ENCODE measurements at regions not wholly inside any gene's neighbourhood (a gene's known extent, or its start where the extent isn't known, plus 50 kb on each side); places are given as distances from the start of the nearest gene placed in this dataset.
A peak's percentile ranks its signal among the peaks of the same experiment; 100 is the strongest.

DNA sequence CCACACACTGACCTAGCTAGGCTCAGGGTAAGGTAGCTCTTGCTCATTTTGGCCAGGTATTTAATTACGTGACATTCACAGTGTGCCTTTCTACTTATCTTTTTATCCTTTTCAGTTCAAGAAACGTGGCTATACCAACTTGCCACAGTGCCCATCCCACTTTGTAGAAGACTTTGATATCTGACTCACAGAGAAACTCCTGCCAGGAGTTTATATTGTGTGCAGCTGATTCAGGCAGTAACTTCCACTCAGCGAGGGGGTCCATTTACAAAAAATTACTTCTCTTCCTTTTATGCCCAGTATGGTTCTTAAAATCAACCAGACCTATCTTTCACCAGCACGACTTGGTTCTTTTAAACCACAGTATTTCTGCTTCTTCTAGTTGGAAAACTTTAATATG, 75.6 kb downstream of the PRL start:
- no peak for DNase-seq
- no peaks in the 10 kb centered on the region for H3K36me3 Mint-ChIP-seq (ENCODE audit: low read depth)
- peaks cover 1% of the 10 kb centered on the region for H3K9me3 Mint-ChIP-seq
- TF ChIP-seq, protein P1, sequence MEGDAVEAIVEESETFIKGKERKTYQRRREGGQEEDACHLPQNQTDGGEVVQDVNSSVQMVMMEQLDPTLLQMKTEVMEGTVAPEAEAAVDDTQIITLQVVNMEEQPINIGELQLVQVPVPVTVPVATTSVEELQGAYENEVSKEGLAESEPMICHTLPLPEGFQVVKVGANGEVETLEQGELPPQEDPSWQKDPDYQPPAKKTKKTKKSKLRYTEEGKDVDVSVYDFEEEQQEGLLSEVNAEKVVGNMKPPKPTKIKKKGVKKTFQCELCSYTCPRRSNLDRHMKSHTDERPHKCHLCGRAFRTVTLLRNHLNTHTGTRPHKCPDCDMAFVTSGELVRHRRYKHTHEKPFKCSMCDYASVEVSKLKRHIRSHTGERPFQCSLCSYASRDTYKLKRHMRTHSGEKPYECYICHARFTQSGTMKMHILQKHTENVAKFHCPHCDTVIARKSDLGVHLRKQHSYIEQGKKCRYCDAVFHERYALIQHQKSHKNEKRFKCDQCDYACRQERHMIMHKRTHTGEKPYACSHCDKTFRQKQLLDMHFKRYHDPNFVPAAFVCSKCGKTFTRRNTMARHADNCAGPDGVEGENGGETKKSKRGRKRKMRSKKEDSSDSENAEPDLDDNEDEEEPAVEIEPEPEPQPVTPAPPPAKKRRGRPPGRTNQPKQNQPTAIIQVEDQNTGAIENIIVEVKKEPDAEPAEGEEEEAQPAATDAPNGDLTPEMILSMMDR (conservative IDR thresholded peaks at IDR 0.05): no peak
- WGBS, 2 experiments (ENCODE audit: insufficient coverage in 1 of 2, insufficient read length in 1 of 2): 93% methylated on average over 3 to 4 of the region's 4 CpGs
- no peak overlapping the region for H3K27ac Mint-ChIP-seq
- H3K9ac ChIP-seq (ENCODE audit: extremely low read depth, low read length, poor library complexity, severe bottlenecking): no peak overlapping the region
- H3K27ac ChIP-seq (ENCODE audit: low read depth, low read length): no peak overlapping the region
- peaks cover 11% of the 10 kb centered on the region for H3K4me1 Mint-ChIP-seq
- no peak overlapping the region for H3K4me3 Mint-ChIP-seq
- no peaks in the 10 kb centered on the region for H3K9me3 ChIP-seq (ENCODE audit: control insufficient read depth, low read length)
- H3K27me3 ChIP-seq (ENCODE audit: control insufficient read depth, insufficient read depth, low read length, poor library complexity, severe bottlenecking): no peaks in the 10 kb centered on the region
- no peaks in the 10 kb centered on the region for H3K27me3 Mint-ChIP-seq (ENCODE audit: insufficient read depth)
- no peaks in the 10 kb centered on the region for H3K4me1 ChIP-seq (ENCODE audit: control insufficient read depth, insufficient read depth, low read length)
- H3K36me3 ChIP-seq (ENCODE audit: control insufficient read depth, insufficient read depth, low read length): no peaks in the 10 kb centered on the region
- no peak overlapping the region for H3K4me3 ChIP-seq (ENCODE audit: low read length)

DNA sequence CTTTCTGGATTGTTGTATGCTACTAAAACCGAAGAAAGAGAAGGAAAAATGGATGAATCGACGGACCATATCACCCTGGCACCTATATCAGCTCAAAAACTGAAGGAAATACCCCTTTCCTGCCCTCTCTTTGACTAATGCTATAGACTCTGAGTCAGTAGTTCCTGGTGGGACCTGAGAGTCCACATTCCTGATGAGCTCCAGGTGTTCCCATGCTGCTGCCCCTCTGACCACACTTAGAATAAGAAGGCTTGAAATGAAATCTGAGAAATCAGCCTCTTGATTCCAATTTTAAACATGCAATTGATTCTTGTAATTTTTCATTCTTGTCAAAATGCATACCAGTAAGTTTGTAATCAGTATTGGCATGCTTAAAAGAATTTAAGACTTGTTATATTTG, 75.2 kb downstream of the PRL start:
- no peaks in the 10 kb centered on the region for H3K36me3 ChIP-seq (ENCODE audit: control insufficient read depth, insufficient read depth, low read length)
- DNase-seq: peak; percentile 59
- 89% methylated on average over 3 of the region's 3 CpGs; no CpG with 5 or more reads in 1 of the 2 experiments for WGBS, 2 experiments (ENCODE audit: insufficient coverage in 1 of 2, insufficient read length in 1 of 2)
- H3K4me1 Mint-ChIP-seq: peaks cover 11% of the 10 kb centered on the region
- H3K4me1 ChIP-seq (ENCODE audit: control insufficient read depth, insufficient read depth, low read length): no peaks in the 10 kb centered on the region
- H3K27me3 ChIP-seq (ENCODE audit: control insufficient read depth, insufficient read depth, low read length, poor library complexity, severe bottlenecking): no peaks in the 10 kb centered on the region
- no peaks in the 10 kb centered on the region for H3K9me3 ChIP-seq (ENCODE audit: control insufficient read depth, low read length)
- H3K4me3 ChIP-seq (ENCODE audit: low read length): no peak overlapping the region
- H3K27ac ChIP-seq (ENCODE audit: low read depth, low read length): no peak overlapping the region
- H3K4me3 Mint-ChIP-seq: no peak overlapping the region
- H3K36me3 Mint-ChIP-seq (ENCODE audit: low read depth): no peaks in the 10 kb centered on the region
- TF ChIP-seq, protein P1 (conservative IDR thresholded peaks at IDR 0.05): no peak
- no peak overlapping the region for H3K9ac ChIP-seq (ENCODE audit: extremely low read depth, low read length, poor library complexity, severe bottlenecking)
- peaks cover 1% of the 10 kb centered on the region for H3K9me3 Mint-ChIP-seq
- H3K27ac Mint-ChIP-seq: no peak overlapping the region
- no peaks in the 10 kb centered on the region for H3K27me3 Mint-ChIP-seq (ENCODE audit: insufficient read depth)

- DNase-seq: peak; percentile 75
- H3K4me3 ChIP-seq (ENCODE audit: low read length): no peak overlapping the region
- H3K27ac Mint-ChIP-seq: no peak overlapping the region
Observed at GRCh38 chr6:22222469-22222868, 74.4 kb downstream of the PRL start.

More at GRCh38 chr6:22222469-22222868, 74.4 kb downstream of the PRL start:
- no peaks in the 10 kb centered on the region for H3K36me3 Mint-ChIP-seq (ENCODE audit: low read depth)
- H3K9me3 Mint-ChIP-seq: peaks cover 1% of the 10 kb centered on the region
- TF ChIP-seq, protein P1 (conservative IDR thresholded peaks at IDR 0.05): no peak
- WGBS, 2 experiments (ENCODE audit: insufficient coverage in 1 of 2, insufficient read length in 1 of 2): 50 to 78% methylated on average over 1 to 6 of the region's 6 CpGs
- Histone ChIP-seq H3K27ac (ENCODE audit: low read depth, low read length) (no peak overlapping the region), H3K9me3 (ENCODE audit: control insufficient read depth, low read length) (no peaks in the 10 kb centered on the region), H3K9ac (ENCODE audit: extremely low read depth, low read length, poor library complexity, severe bottlenecking) (no peak overlapping the region), H3K4me1 (ENCODE audit: control insufficient read depth, insufficient read depth, low read length) (no peaks in the 10 kb centered on the region), H3K36me3 (ENCODE audit: control insufficient read depth, insufficient read depth, low read length) (no peaks in the 10 kb centered on the region), H3K27me3 (ENCODE audit: control insufficient read depth, insufficient read depth, low read length, poor library complexity, severe bottlenecking) (no peaks in the 10 kb centered on the region)
- peak overlapping the region; percentile 33 for H3K4me3 Mint-ChIP-seq
- peaks cover 11% of the 10 kb centered on the region for H3K4me1 Mint-ChIP-seq
- H3K27me3 Mint-ChIP-seq (ENCODE audit: insufficient read depth): no peaks in the 10 kb centered on the region

Data from endodermal cell (in vitro differentiated cells).